AG04449 (cell line): ENCODE measurements at regions not wholly inside any gene's neighbourhood (a gene's known extent, or its start where the extent isn't known, plus 50 kb on each side); places are given as distances from the start of the nearest gene placed in this dataset.
A peak's percentile ranks its signal among the peaks of the same experiment; 100 is the strongest.

Experiments used
- CTCF ChIA-PET: fragments of 350-600 bp; formaldehyde crosslinking; extraction: SDS; loops from one replicate; lab custom pipeline; 2021; ENCODE audit warnings: antibody characterized with exemption; lab: Yijun Ruan, JAX
- POLR2A ChIA-PET: fragments of 400-600, 350-600 bp; formaldehyde crosslinking; extraction: SDS; loops from one replicate; lab custom pipeline; 2020; ENCODE audit warnings: antibody characterized with exemption, inconsistent platforms; lab: Yijun Ruan, JAX
- DNase-seq: peaks from one replicate; pipeline ENCODE4 v3.0.0-alpha.2; 2010; ENCODE audit warnings: low read depth, low spot score
- H3K4me3 ChIP-seq: 2 replicates; pipeline ENCODE4 v1.5.1; 2011; ENCODE audit warnings: low read depth, mild to moderate bottlenecking, control low read depth, low read length
- CTCF ChIP-seq: IDR thresholded peaks from one replicate; pipeline ENCODE4 v1.5.1; 2011; ENCODE audit warnings: mild to moderate bottlenecking, moderate library complexity, low read length, control low read depth, inconsistent platforms; ENCODE audit not compliant: insufficient read depth; ENCODE audit errors: missing control alignments

GRCh38 chr20:11227602-11228001 is 553.8 kb upstream of the JAG1 start:
- no peak for TF ChIP-seq CTCF

GRCh38 chr20:11229772-11230171 is 556.0 kb upstream of the JAG1 start:
- CTCF ChIA-PET, result no interaction called here
- POLR2A ChIA-PET, result no interaction called here
- DNase-seq, result peak; percentile 88
- no peak for TF ChIP-seq CTCF
- H3K4me3 ChIP-seq, result no peak overlapping the region

More at GRCh38 chr20:11227602-11228001, 553.8 kb upstream of the JAG1 start:
- CTCF ChIA-PET, result no interaction called here
- POLR2A ChIA-PET, result no interaction called here
- H3K4me3 ChIP-seq, result no peak overlapping the region
- no peak for DNase-seq

- DNase-seq, result no peak
- H3K4me3 ChIP-seq, result no peak overlapping the region
- TF ChIP-seq CTCF, result no peak
- CTCF ChIA-PET, result no interaction called here
- POLR2A ChIA-PET, result no interaction called here
These were observed 557.2 kb upstream of the JAG1 start for GRCh38 chr20:11230999-11231398.

- H3K4me3 ChIP-seq, result no peak overlapping the region
- no peak for TF ChIP-seq CTCF
- DNase-seq, result no peak
- ChIA-PET POLR2A (no interaction called here), CTCF (no interaction called here)
These were observed 558.2 kb upstream of the JAG1 start for GRCh38 chr20:11231742-11232648.

GRCh38 chr20:11232896-11233295 is 559.1 kb upstream of the JAG1 start:
- no peak for DNase-seq
- ChIA-PET POLR2A (no interaction called here), CTCF (no interaction called here)
- TF ChIP-seq CTCF, result no peak
- H3K4me3 ChIP-seq, result no peak overlapping the region

- no peak for DNase-seq
- POLR2A ChIA-PET, result no interaction called here
- no peak overlapping the region for H3K4me3 ChIP-seq
- no peak for TF ChIP-seq CTCF
- CTCF ChIA-PET, result no interaction called here
These were observed 560.4 kb upstream of the JAG1 start for GRCh38 chr20:11234181-11234580.
